HepG2 (cell line): ENCODE measurements at regions not wholly inside any gene's neighbourhood (a gene's known extent, or its start where the extent isn't known, plus 50 kb on each side); places are given as distances from the start of the nearest gene placed in this dataset.

Experiments used
- ATAC-seq: fragments of 200-7000 bp; cut with Tn5 transposase; 3 replicates; pipeline ENCODE4 v1.9.1; 2020; ENCODE audit warnings: mild to moderate bottlenecking, moderate library complexity
- BruUV-seq: library from RNA; stranded (reverse); fragments of 400-500 nt; replicated peaks from 2 replicates; lab custom pipeline; 2021; lab: Mats Ljungman, UMichigan
- CTCF ChIA-PET: fragments of 300-600 bp; formaldehyde crosslinking; extraction: SDS; loops from one replicate; lab custom pipeline; 2021; ENCODE audit warnings: low total read pairs, inconsistent platforms, low intra/inter-chr PET ratio; lab: Yijun Ruan, JAX
- POLR2A ChIA-PET: fragments of 350-600 bp; sonication (Branson Sonifier 250); formaldehyde crosslinking; loops from one replicate; lab custom pipeline; 2020; ENCODE audit warnings: antibody characterized with exemption, inconsistent platforms; lab: Yijun Ruan, JAX
- DNase-seq: peaks from one replicate; pipeline ENCODE4 v3.0.0-alpha.2; 2015; ENCODE audit warnings: low spot score
- FAIRE-seq: peaks from 3 replicates; lab custom pipeline; 2011; peaks lifted over from hg19 to GRCh38; lab: Jason Lieb, UNC
- H2AFZ ChIP-seq: one replicate; pipeline ENCODE4 v1.6.1; 2011; ENCODE audit warnings: low read length, inconsistent platforms
- H3K27ac ChIP-seq: fragments of 300-600 bp; 3 replicates; pipeline ENCODE4 v1.8.0; 2011; ENCODE audit warnings: mixed run types, mild to moderate bottlenecking, mixed read lengths, low read length, inconsistent platforms; ENCODE audit not compliant: insufficient read depth; ENCODE audit errors: extremely low read length
- H3K27me3 ChIP-seq, 2 experiments: fragments of 200-600 bp in 1 of 2; 2 replicates in 1 of 2; 3 replicates in 1 of 2; pipeline versions ENCODE4 v1.6.0 to v1.8.0; 2011; ENCODE audit warnings: low read length in 2 of 2, mild to moderate bottlenecking in 2 of 2, moderate library complexity in 2 of 2, inconsistent platforms in 1 of 2; ENCODE audit not compliant: insufficient read depth in 2 of 2, control insufficient read depth in 1 of 2
- H3K36me3 ChIP-seq, 2 experiments: fragments of 200-600 bp in 1 of 2; replicated peaks in 1 of 2; 2 replicates in 1 of 2; 3 replicates in 1 of 2; pipeline versions ENCODE4 v1.5.1 to v1.8.0; 2011; ENCODE audit warnings: low read length in 2 of 2, inconsistent platforms in 1 of 2; ENCODE audit not compliant: insufficient read depth in 2 of 2, control insufficient read depth in 1 of 2
- H3K4me1 ChIP-seq: 2 replicates; pipeline ENCODE4 v1.5.1; 2012; ENCODE audit warnings: low read length, inconsistent platforms; ENCODE audit not compliant: insufficient read depth
- H3K4me2 ChIP-seq: 2 replicates; pipeline ENCODE4 v1.6.0; 2011; ENCODE audit warnings: low read depth, low read length, inconsistent platforms
- H3K4me3 ChIP-seq, 3 experiments: fragments of 200-600 bp in 1 of 3; sonication (generic), shearing (Covaris generic) in 1 of 3; replicated peaks in 1 of 3; 2 replicates each; pipeline ENCODE4 v1.5.1; 2011 to 2016; ENCODE audit warnings: low read length in 3 of 3, inconsistent platforms in 2 of 3, low read depth in 2 of 3, mild to moderate bottlenecking in 2 of 3, control low read depth in 1 of 3, mixed read lengths in 1 of 3; ENCODE audit not compliant: insufficient read depth in 1 of 3
- H3K79me2 ChIP-seq: one replicate; pipeline ENCODE4 v1.6.1; 2011; ENCODE audit warnings: low read length, inconsistent platforms; ENCODE audit not compliant: insufficient read depth
- H3K9ac ChIP-seq: 2 replicates; pipeline ENCODE4 v1.6.0; 2011; ENCODE audit warnings: mild to moderate bottlenecking, low read depth, low read length, inconsistent platforms; ENCODE audit not compliant: insufficient read depth
- H3K9me3 ChIP-seq: 2 replicates; pipeline ENCODE4 v1.5.1; 2012; ENCODE audit warnings: mild to moderate bottlenecking, low read length
- H4K20me1 ChIP-seq: 2 replicates; pipeline ENCODE4 v1.6.0; 2011; ENCODE audit warnings: inconsistent platforms, mild to moderate bottlenecking, low read length, moderate library complexity; ENCODE audit not compliant: insufficient read depth
- PTBP1 ChIP-seq: fragments of 200-400 bp; formaldehyde crosslinking; IDR thresholded peaks from 2 replicates; pipeline ENCODE4 v1.6.1; 2018; ENCODE audit warnings: low read length, low read depth; ENCODE audit not compliant: poor library complexity, severe bottlenecking
- ZNF205 ChIP-seq: IDR thresholded peaks from 2 replicates; pipeline ENCODE4 v1.6.1; 2018; ENCODE audit warnings: missing biosample characterization, missing genetic modification reagents
- ZNF747 ChIP-seq: sonication (generic); formaldehyde crosslinking; IDR thresholded peaks from 2 replicates; pipeline ENCODE4 v1.8.1; 2023; ENCODE audit warnings: missing genetic modification reagents, mild to moderate bottlenecking, borderline replicate concordance
- WGBS: methylation state at CpG from one replicate; pipeline ENCODE4 v1.1.6; 2017; ENCODE audit warnings: low lambda C conversion rate; 5-methylcytosine and 5-hydroxymethylcytosine counted together
- in situ Hi-C: cut with HindIII; loops from 2 replicates; pipeline ENCODE4 v1.10.0; 2017; ENCODE audit warnings: low pct_unique_long_range_greater_than_20kb; ENCODE audit not compliant: extremely low pct_ligation_motif_present
- intact Hi-C: fragments of 100-400 bp; cut with micrococcal nuclease; formaldehyde crosslinking; loops from one replicate; pipeline ENCODE4 v1.10.0; 2022; ENCODE audit not compliant: unreplicated experiment

DNA sequence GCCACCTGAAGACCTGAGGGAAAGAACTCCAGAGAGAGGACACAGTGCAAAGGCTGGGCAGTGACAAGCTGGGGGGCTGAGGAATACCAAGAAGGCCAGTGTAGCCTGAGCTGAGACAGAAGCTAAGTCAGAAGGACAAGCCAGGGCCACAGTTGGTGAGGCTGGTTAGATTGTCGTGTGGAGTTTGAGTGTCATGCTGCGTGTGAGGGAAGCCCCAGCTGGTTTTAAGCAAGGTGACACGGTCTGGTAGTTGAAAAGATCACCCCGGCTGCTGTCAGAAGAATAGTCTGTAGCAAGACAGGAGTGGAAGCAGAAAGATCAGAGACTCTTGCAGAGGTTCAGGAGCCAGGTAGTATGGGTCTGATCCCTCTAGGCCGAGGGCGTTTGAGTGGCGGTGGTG, 50.6 kb upstream of the RMDN2 start:
- Histone ChIP-seq H3K36me3 (no peaks in the 10 kb centered on the region), H3K27ac (no peak overlapping the region), H3K27me3 (peaks cover 8 to 62% of the 10 kb centered on the region in 2 experiments; a peak in 4 of 5 replicates), H3K9me3 (no peaks in the 10 kb centered on the region)
- no peak for FAIRE-seq
- TF ChIP-seq ZNF205 (CRISPR knock-in tag) = no peak
- no peak for TF ChIP-seq ZNF747 (CRISPR knock-in tag)
- TF ChIP-seq PTBP1 = no peak
- TF ChIP-seq, all 625 proteins: peak for 0
- Histone ChIP-seq H3K4me1 (no peaks in the 10 kb centered on the region), H3K79me2 (no peaks in the 10 kb centered on the region), H3K9ac (no peak overlapping the region), H2AFZ (no peak overlapping the region), H3K4me3 (no peak overlapping the region), H3K4me2 (no peak overlapping the region), H4K20me1 (no peaks in the 10 kb centered on the region)
- POLR2A ChIA-PET = no interaction called here
- in situ Hi-C loops (no loop called here), intact Hi-C loops (no loop called here)
- CTCF ChIA-PET = no interaction called here
- 20% methylated on average over 7 of the region's 7 CpGs for WGBS
- BruUV-seq = no TSS peak
- DNase-seq (no peak), ATAC-seq (no peak)
